GM19468 (cell line): ENCODE measurements at regions not wholly inside any gene's neighbourhood (a gene's known extent, or its start where the extent isn't known, plus 50 kb on each side); places are given as distances from the start of the nearest gene placed in this dataset.

Source experiments
- ATAC-seq: cut with Tn5 transposase; IDR thresholded peaks from one replicate; pipeline ENCODE4 v1.9.1; 2021; ENCODE audit warnings: mild to moderate bottlenecking, moderate library complexity, moderate number of reproducible peaks; ENCODE audit not compliant: unreplicated experiment; ENCODE audit errors: extremely low read depth

GRCh38 chr12:91618281-91618680, 435.7 kb upstream of the DCN start:
- no peak for ATAC-seq

GRCh38 chr12:91617818-91618217, 435.2 kb upstream of the DCN start:
- ATAC-seq: no peak

- ATAC-seq: no peak
These were observed 433.8 kb upstream of the DCN start for GRCh38 chr12:91616416-91616815.

GRCh38 chr12:91613223-91613779, 430.7 kb upstream of the DCN start:
- no peak for ATAC-seq

GRCh38 chr12:91610561-91610960, 427.9 kb upstream of the DCN start:
- no peak for ATAC-seq

GRCh38 chr12:91609283-91609682, 426.7 kb upstream of the DCN start:
- ATAC-seq: no peak

- ATAC-seq: no peak
These were observed 425.9 kb upstream of the DCN start for GRCh38 chr12:91608542-91608941.

GRCh38 chr12:91606662-91607377, 424.2 kb upstream of the DCN start:
- ATAC-seq: no peak

- ATAC-seq: no peak
These were observed 422.3 kb upstream of the DCN start for GRCh38 chr12:91604897-91605296.

GRCh38 chr12:91603060-91603459, 420.4 kb upstream of the DCN start:
- no peak for ATAC-seq

GRCh38 chr12:91601054-91601453, 418.4 kb upstream of the DCN start:
- no peak for ATAC-seq

GRCh38 chr12:91594715-91595114, 412.1 kb upstream of the DCN start:
- ATAC-seq: no peak

- ATAC-seq: no peak
These were observed 409.0 kb upstream of the DCN start for GRCh38 chr12:91591639-91591987.

- ATAC-seq: no peak
These were observed 408.5 kb upstream of the DCN start for GRCh38 chr12:91590966-91591638.

- ATAC-seq: no peak
These were observed 406.3 kb upstream of the DCN start for GRCh38 chr12:91588874-91589454.

- ATAC-seq: no peak
These were observed 403.4 kb upstream of the DCN start for GRCh38 chr12:91586015-91586414.

- no peak for ATAC-seq
These were observed 400.2 kb upstream of the DCN start for GRCh38 chr12:91582811-91583210.

- ATAC-seq: no peak
These were observed 397.1 kb upstream of the DCN start for GRCh38 chr12:91579516-91580263.

GRCh38 chr12:91577586-91578539, 395.2 kb upstream of the DCN start:
- ATAC-seq: no peak

GRCh38 chr12:91576432-91576831, 393.8 kb upstream of the DCN start:
- ATAC-seq: no peak
